ENCODE measurements at regions not wholly inside any gene's neighbourhood (a gene's known extent, or its start where the extent isn't known, plus 50 kb on each side); places are given as distances from the start of the nearest gene placed in this dataset.

DNA sequence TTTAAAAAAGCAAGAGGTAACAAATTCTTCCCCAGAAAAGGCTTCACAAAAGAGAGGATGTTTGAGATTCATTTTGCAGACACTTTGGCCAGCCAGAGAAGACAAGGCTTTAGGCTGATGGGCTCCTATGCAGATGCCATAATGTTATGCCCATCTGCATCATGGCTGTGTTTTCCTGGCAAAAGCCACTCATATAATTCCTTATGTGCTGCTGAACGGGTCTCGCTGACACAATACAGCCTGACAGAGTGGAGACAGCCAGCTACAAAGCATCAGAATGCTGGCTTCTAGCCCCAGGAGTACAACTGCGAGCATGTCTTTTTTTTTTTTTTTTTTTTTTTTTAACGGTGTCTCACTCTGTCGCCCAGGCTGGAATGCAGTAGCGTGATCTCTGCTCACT is 1157.4 kb upstream of the AUTS2 start:
- no peaks in the 10 kb centered on the region for H3K27me3 ChIP-seq (ENCODE audit: low read depth, low read length)
- no peaks in the 10 kb centered on the region for H3K9me3 ChIP-seq (ENCODE audit: insufficient read depth, low read length)
- TF ChIP-seq, protein P1, sequence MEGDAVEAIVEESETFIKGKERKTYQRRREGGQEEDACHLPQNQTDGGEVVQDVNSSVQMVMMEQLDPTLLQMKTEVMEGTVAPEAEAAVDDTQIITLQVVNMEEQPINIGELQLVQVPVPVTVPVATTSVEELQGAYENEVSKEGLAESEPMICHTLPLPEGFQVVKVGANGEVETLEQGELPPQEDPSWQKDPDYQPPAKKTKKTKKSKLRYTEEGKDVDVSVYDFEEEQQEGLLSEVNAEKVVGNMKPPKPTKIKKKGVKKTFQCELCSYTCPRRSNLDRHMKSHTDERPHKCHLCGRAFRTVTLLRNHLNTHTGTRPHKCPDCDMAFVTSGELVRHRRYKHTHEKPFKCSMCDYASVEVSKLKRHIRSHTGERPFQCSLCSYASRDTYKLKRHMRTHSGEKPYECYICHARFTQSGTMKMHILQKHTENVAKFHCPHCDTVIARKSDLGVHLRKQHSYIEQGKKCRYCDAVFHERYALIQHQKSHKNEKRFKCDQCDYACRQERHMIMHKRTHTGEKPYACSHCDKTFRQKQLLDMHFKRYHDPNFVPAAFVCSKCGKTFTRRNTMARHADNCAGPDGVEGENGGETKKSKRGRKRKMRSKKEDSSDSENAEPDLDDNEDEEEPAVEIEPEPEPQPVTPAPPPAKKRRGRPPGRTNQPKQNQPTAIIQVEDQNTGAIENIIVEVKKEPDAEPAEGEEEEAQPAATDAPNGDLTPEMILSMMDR (IDR thresholded peaks at IDR 0.05; ENCODE audit: low read depth, low read length) = no peak
- TF ChIP-seq EZH2phosphoT487 (IDR thresholded peaks at IDR 0.05; ENCODE audit: low read depth) = no peak
- no peaks in the 10 kb centered on the region for H3K4me1 ChIP-seq (ENCODE audit: low read length)
- no peak overlapping the region for H3K4me3 ChIP-seq (ENCODE audit: low read length)
- no peaks in the 10 kb centered on the region for H3K79me2 ChIP-seq (ENCODE audit: low read length)
- H3K9ac ChIP-seq (ENCODE audit: low read length) = no peak overlapping the region
- no peaks in the 10 kb centered on the region for H3K36me3 ChIP-seq (replicated peaks; ENCODE audit: low read depth, low read length)
- H2AFZ ChIP-seq (ENCODE audit: low read depth, low read length) = no peak overlapping the region
- no peak overlapping the region for H3K4me2 ChIP-seq (ENCODE audit: low read length)
- H4K20me1 ChIP-seq (ENCODE audit: insufficient read depth, low read length) = no peaks in the 10 kb centered on the region
- no peak overlapping the region for H3K27ac ChIP-seq (ENCODE audit: low read length)

DNA sequence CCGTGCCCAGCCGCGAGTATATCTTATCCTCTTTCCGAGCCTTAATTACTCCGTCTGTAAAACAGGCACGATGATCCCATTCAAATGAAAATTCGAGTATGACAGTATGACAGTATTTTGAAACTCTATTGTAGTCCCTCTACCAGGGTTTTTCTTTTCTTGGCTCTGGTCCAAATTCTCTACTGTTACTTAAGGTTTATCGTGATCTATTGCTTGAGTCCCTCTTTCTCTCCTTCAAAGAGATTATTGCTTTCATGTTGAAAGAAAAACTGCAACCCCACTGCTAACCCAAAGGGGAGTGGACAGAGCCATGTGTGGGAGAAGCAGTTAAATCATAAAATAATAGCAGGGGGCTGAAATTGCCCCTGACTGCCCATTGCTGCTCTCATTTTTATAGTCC is 1156.6 kb upstream of the AUTS2 start:
- H3K4me2 ChIP-seq (ENCODE audit: low read length) = no peak overlapping the region
- H3K4me1 ChIP-seq (ENCODE audit: low read length) = no peaks in the 10 kb centered on the region
- H2AFZ ChIP-seq (ENCODE audit: low read depth, low read length) = no peak overlapping the region
- no peak overlapping the region for H3K27ac ChIP-seq (ENCODE audit: low read length)
- TF ChIP-seq EZH2phosphoT487 (IDR thresholded peaks at IDR 0.05; ENCODE audit: low read depth) = no peak
- TF ChIP-seq, protein P1 (IDR thresholded peaks at IDR 0.05; ENCODE audit: low read depth, low read length) = no peak
- no peak overlapping the region for H3K9ac ChIP-seq (ENCODE audit: low read length)
- no peak overlapping the region for H3K4me3 ChIP-seq (ENCODE audit: low read length)
- no peaks in the 10 kb centered on the region for H4K20me1 ChIP-seq (ENCODE audit: insufficient read depth, low read length)
- H3K36me3 ChIP-seq (replicated peaks; ENCODE audit: low read depth, low read length) = no peaks in the 10 kb centered on the region
- no peaks in the 10 kb centered on the region for H3K9me3 ChIP-seq (ENCODE audit: insufficient read depth, low read length)
- H3K27me3 ChIP-seq (ENCODE audit: low read depth, low read length) = no peaks in the 10 kb centered on the region
- no peaks in the 10 kb centered on the region for H3K79me2 ChIP-seq (ENCODE audit: low read length)

DNA sequence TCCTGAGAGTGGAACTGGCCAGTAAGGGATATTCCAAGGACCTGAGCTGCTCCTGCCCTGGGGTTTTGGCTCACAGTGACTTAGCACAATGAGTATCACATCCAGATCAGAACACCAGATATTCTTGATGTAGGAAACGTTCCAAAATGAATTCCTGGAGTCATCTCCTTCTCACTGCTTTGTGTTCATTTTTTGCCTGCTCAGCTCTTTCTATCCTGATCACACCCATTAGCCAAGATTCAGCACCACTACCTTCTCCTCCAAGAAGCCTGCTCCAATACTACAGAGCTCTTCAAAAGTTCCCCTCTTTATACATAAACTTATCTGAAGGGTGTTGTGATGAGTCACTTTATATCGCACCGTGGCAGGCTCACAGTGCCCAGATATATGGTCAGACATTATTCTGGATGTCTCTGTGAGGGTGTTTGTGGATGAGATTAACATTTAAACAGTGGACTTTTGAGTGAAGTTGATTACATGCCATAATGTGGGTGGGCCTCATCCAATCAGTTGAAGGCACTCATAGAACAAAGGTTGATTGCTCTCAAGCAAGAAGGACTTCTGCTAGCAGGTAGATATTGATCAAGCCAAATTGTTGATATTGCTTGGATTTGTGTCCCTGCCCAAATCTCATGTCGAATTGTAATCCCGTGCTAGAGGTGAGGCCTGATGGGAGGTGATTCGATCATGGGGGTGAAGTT is 1155.2 kb upstream of the AUTS2 start:
- H3K9me3 ChIP-seq (ENCODE audit: insufficient read depth, low read length) = no peaks in the 10 kb centered on the region
- H3K27ac ChIP-seq (ENCODE audit: low read length) = no peak overlapping the region
- H2AFZ ChIP-seq (ENCODE audit: low read depth, low read length) = no peak overlapping the region
- no peak for TF ChIP-seq EZH2phosphoT487 (IDR thresholded peaks at IDR 0.05; ENCODE audit: low read depth)
- TF ChIP-seq, protein P1 (IDR thresholded peaks at IDR 0.05; ENCODE audit: low read depth, low read length) = no peak
- H3K4me2 ChIP-seq (ENCODE audit: low read length) = no peak overlapping the region
- no peak overlapping the region for H3K9ac ChIP-seq (ENCODE audit: low read length)
- H3K4me3 ChIP-seq (ENCODE audit: low read length) = no peak overlapping the region
- H4K20me1 ChIP-seq (ENCODE audit: insufficient read depth, low read length) = no peaks in the 10 kb centered on the region
- H3K4me1 ChIP-seq (ENCODE audit: low read length) = no peaks in the 10 kb centered on the region
- no peaks in the 10 kb centered on the region for H3K79me2 ChIP-seq (ENCODE audit: low read length)
- H3K27me3 ChIP-seq (ENCODE audit: low read depth, low read length) = no peaks in the 10 kb centered on the region
- no peaks in the 10 kb centered on the region for H3K36me3 ChIP-seq (replicated peaks; ENCODE audit: low read depth, low read length)

DNA sequence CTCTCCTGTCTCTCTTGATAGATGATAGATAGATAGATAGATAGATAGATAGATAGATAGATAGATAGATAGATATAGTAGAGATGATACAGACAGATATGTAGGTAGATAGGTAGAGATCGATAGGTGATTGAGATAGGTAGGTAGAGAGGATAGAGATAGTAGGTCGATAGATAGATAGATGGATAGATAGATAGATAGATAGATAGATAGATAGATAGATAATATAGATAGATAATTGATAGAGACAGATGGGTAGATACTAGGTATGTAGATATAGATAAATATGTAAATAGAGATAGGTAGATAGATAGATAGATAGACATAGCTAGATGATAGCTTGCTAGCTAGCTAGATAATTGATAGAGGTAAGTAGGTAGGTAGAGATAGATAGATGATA is 1154.2 kb upstream of the AUTS2 start:
- Histone ChIP-seq H3K9ac (ENCODE audit: low read length) (no peak overlapping the region), H4K20me1 (ENCODE audit: insufficient read depth, low read length) (no peaks in the 10 kb centered on the region), H3K9me3 (ENCODE audit: insufficient read depth, low read length) (no peaks in the 10 kb centered on the region), H3K4me2 (ENCODE audit: low read length) (no peak overlapping the region), H3K27me3 (ENCODE audit: low read depth, low read length) (no peaks in the 10 kb centered on the region), H3K36me3 (replicated peaks; ENCODE audit: low read depth, low read length) (no peaks in the 10 kb centered on the region), H3K4me1 (ENCODE audit: low read length) (no peaks in the 10 kb centered on the region), H2AFZ (ENCODE audit: low read depth, low read length) (no peak overlapping the region), H3K27ac (ENCODE audit: low read length) (no peak overlapping the region), H3K4me3 (ENCODE audit: low read length) (no peak overlapping the region), H3K79me2 (ENCODE audit: low read length) (no peaks in the 10 kb centered on the region)
- TF ChIP-seq EZH2phosphoT487 (IDR thresholded peaks at IDR 0.05; ENCODE audit: low read depth) = no peak
- TF ChIP-seq, protein P1 (IDR thresholded peaks at IDR 0.05; ENCODE audit: low read depth, low read length) = no peak

Data from OCI-LY3 (cell line).